Liver (tissue), 2 donors: ENCODE measurements at regions not wholly inside any gene's neighbourhood (a gene's known extent, or its start where the extent isn't known, plus 50 kb on each side); places are given as distances from the start of the nearest gene placed in this dataset.

ENCODE experiments used
- CTCF ChIP-seq: fragments of 150-350 bp; IDR thresholded peaks from 2 replicates; pipeline ENCODE4 v1.5.1; 2017; ENCODE audit warnings: improper control_type of control experiment, low read depth, low read length; ENCODE audit not compliant: missing input control
- REST ChIP-seq: IDR thresholded peaks from 2 replicates; pipeline ENCODE4 v1.6.1; 2016; ENCODE audit warnings: antibody characterized with exemption, mild to moderate bottlenecking
- donor health status: healthy.

GRCh38 chr2:64402876-64403275 is 51.1 kb upstream of the LGALSL start:
- TF ChIP-seq REST = no peak
- TF ChIP-seq CTCF = no peak
